ENCODE measurements at regions not wholly inside any gene's neighbourhood (a gene's known extent, or its start where the extent isn't known, plus 50 kb on each side); places are given as distances from the start of the nearest gene placed in this dataset.

GRCh38 chr14:46087604-46088003 lies 564.0 kb downstream of the RPL10L start:
- DNase-seq (no peak), FAIRE-seq (no peak)
- no peaks in the 10 kb centered on the region for H3K27me3 ChIP-seq (ENCODE audit: control insufficient read depth in 3 of 3, insufficient read depth in 3 of 3, low read length in 3 of 3)
- H3K9me3 ChIP-seq (ENCODE audit: control insufficient read depth in 2 of 2, insufficient read depth in 1 of 2, low read depth in 1 of 2, low read length in 1 of 2), result peaks cover 0 to 6% of the 10 kb centered on the region in 2 donors
- 66 to 75% (median 74%) methylated on average over 2 of the region's 2 CpGs for WGBS, 3 donors
- no peaks in the 10 kb centered on the region for H3K36me3 ChIP-seq (ENCODE audit: control insufficient read depth in 3 of 3, insufficient read depth in 2 of 3, low read depth in 1 of 3, low read length in 3 of 3)
- no peak overlapping the region for H3K4me3 ChIP-seq (ENCODE audit: low read depth in 1 of 3, low read length in 3 of 3)
- H3K4me1 ChIP-seq (ENCODE audit: control insufficient read depth in 3 of 3, insufficient read depth in 2 of 3, low read depth in 1 of 3, low read length in 2 of 3), result no peaks in the 10 kb centered on the region
- H3K27ac ChIP-seq (ENCODE audit: low read depth in 1 of 3, low read length in 2 of 3), result no peak overlapping the region

- 68 to 76% (median 72%) methylated on average over 2 of the region's 2 CpGs for WGBS, 3 donors
- Histone ChIP-seq H3K27ac (ENCODE audit: low read depth in 1 of 3, low read length in 2 of 3) (no peak overlapping the region), H3K36me3 (ENCODE audit: control insufficient read depth in 3 of 3, insufficient read depth in 2 of 3, low read depth in 1 of 3, low read length in 3 of 3) (no peaks in the 10 kb centered on the region), H3K4me1 (ENCODE audit: control insufficient read depth in 3 of 3, insufficient read depth in 2 of 3, low read depth in 1 of 3, low read length in 2 of 3) (no peaks in the 10 kb centered on the region), H3K9me3 (ENCODE audit: control insufficient read depth in 2 of 2, insufficient read depth in 1 of 2, low read depth in 1 of 2, low read length in 1 of 2) (no peaks in the 10 kb centered on the region), H3K27me3 (ENCODE audit: control insufficient read depth in 3 of 3, insufficient read depth in 3 of 3, low read length in 3 of 3) (no peaks in the 10 kb centered on the region), H3K4me3 (ENCODE audit: low read depth in 1 of 3, low read length in 3 of 3) (no peak overlapping the region)
- no peak for DNase-seq
- FAIRE-seq, result no peak
Observed at GRCh38 chr14:46074061-46074460, 577.5 kb downstream of the RPL10L start.

- H3K9me3 ChIP-seq (ENCODE audit: control insufficient read depth in 2 of 2, insufficient read depth in 1 of 2, low read depth in 1 of 2, low read length in 1 of 2), result no peaks in the 10 kb centered on the region
- no peak overlapping the region for H3K4me3 ChIP-seq (ENCODE audit: low read depth in 1 of 3, low read length in 3 of 3)
- DNase-seq, result no peak
- no peak for FAIRE-seq
- H3K4me1 ChIP-seq (ENCODE audit: control insufficient read depth in 3 of 3, insufficient read depth in 2 of 3, low read depth in 1 of 3, low read length in 2 of 3), result no peaks in the 10 kb centered on the region
- no peaks in the 10 kb centered on the region for H3K36me3 ChIP-seq (ENCODE audit: control insufficient read depth in 3 of 3, insufficient read depth in 2 of 3, low read depth in 1 of 3, low read length in 3 of 3)
- H3K27me3 ChIP-seq (ENCODE audit: control insufficient read depth in 3 of 3, insufficient read depth in 3 of 3, low read length in 3 of 3), result no peaks in the 10 kb centered on the region
- no peak overlapping the region for H3K27ac ChIP-seq (ENCODE audit: low read depth in 1 of 3, low read length in 2 of 3)
- 70 to 80% (median 79%) methylated on average over 10 of the region's 10 CpGs for WGBS, 3 donors
Observed at GRCh38 chr14:46063872-46064271, 587.7 kb downstream of the RPL10L start.

GRCh38 chr14:46058964-46059563 lies 592.5 kb downstream of the RPL10L start:
- Histone ChIP-seq H3K27me3 (ENCODE audit: control insufficient read depth in 3 of 3, insufficient read depth in 3 of 3, low read length in 3 of 3) (no peaks in the 10 kb centered on the region), H3K4me1 (ENCODE audit: control insufficient read depth in 3 of 3, insufficient read depth in 2 of 3, low read depth in 1 of 3, low read length in 2 of 3) (no peaks in the 10 kb centered on the region), H3K4me3 (ENCODE audit: low read depth in 1 of 3, low read length in 3 of 3) (no peak overlapping the region), H3K27ac (ENCODE audit: low read depth in 1 of 3, low read length in 2 of 3) (no peak overlapping the region), H3K9me3 (ENCODE audit: control insufficient read depth in 2 of 2, insufficient read depth in 1 of 2, low read depth in 1 of 2, low read length in 1 of 2) (no peaks in the 10 kb centered on the region), H3K36me3 (ENCODE audit: control insufficient read depth in 3 of 3, insufficient read depth in 2 of 3, low read depth in 1 of 3, low read length in 3 of 3) (no peaks in the 10 kb centered on the region)
- FAIRE-seq, result no peak
- 58 to 63% (median 62%) methylated on average over 4 of the region's 4 CpGs for WGBS, 3 donors
- DNase-seq, result no peak

GRCh38 chr14:46057799-46058198 lies 593.8 kb downstream of the RPL10L start:
- DNase-seq (no peak), FAIRE-seq (no peak)
- Histone ChIP-seq H3K27ac (ENCODE audit: low read depth in 1 of 3, low read length in 2 of 3) (no peak overlapping the region), H3K36me3 (ENCODE audit: control insufficient read depth in 3 of 3, insufficient read depth in 2 of 3, low read depth in 1 of 3, low read length in 3 of 3) (no peaks in the 10 kb centered on the region), H3K4me3 (ENCODE audit: low read depth in 1 of 3, low read length in 3 of 3) (no peak overlapping the region), H3K27me3 (ENCODE audit: control insufficient read depth in 3 of 3, insufficient read depth in 3 of 3, low read length in 3 of 3) (no peaks in the 10 kb centered on the region), H3K9me3 (ENCODE audit: control insufficient read depth in 2 of 2, insufficient read depth in 1 of 2, low read depth in 1 of 2, low read length in 1 of 2) (no peaks in the 10 kb centered on the region), H3K4me1 (ENCODE audit: control insufficient read depth in 3 of 3, insufficient read depth in 2 of 3, low read depth in 1 of 3, low read length in 2 of 3) (no peaks in the 10 kb centered on the region)

- Histone ChIP-seq H3K36me3 (ENCODE audit: control insufficient read depth in 3 of 3, insufficient read depth in 2 of 3, low read depth in 1 of 3, low read length in 3 of 3) (no peaks in the 10 kb centered on the region), H3K27ac (ENCODE audit: low read depth in 1 of 3, low read length in 2 of 3) (no peak overlapping the region), H3K4me1 (ENCODE audit: control insufficient read depth in 3 of 3, insufficient read depth in 2 of 3, low read depth in 1 of 3, low read length in 2 of 3) (no peaks in the 10 kb centered on the region), H3K4me3 (ENCODE audit: low read depth in 1 of 3, low read length in 3 of 3) (no peak overlapping the region), H3K27me3 (ENCODE audit: control insufficient read depth in 3 of 3, insufficient read depth in 3 of 3, low read length in 3 of 3) (no peaks in the 10 kb centered on the region), H3K9me3 (ENCODE audit: control insufficient read depth in 2 of 2, insufficient read depth in 1 of 2, low read depth in 1 of 2, low read length in 1 of 2) (no peaks in the 10 kb centered on the region)
- WGBS, 3 donors, result 12 to 38% (median 22%) methylated on average over 2 of the region's 2 CpGs
- DNase-seq (no peak), FAIRE-seq (no peak)
Observed at GRCh38 chr14:46054526-46054925, 597.1 kb downstream of the RPL10L start.

GRCh38 chr14:46053221-46053620 lies 598.4 kb downstream of the RPL10L start:
- FAIRE-seq, result no peak
- Histone ChIP-seq H3K27me3 (ENCODE audit: control insufficient read depth in 3 of 3, insufficient read depth in 3 of 3, low read length in 3 of 3) (no peaks in the 10 kb centered on the region), H3K4me3 (ENCODE audit: low read depth in 1 of 3, low read length in 3 of 3) (no peak overlapping the region), H3K9me3 (ENCODE audit: control insufficient read depth in 2 of 2, insufficient read depth in 1 of 2, low read depth in 1 of 2, low read length in 1 of 2) (no peaks in the 10 kb centered on the region), H3K4me1 (ENCODE audit: control insufficient read depth in 3 of 3, insufficient read depth in 2 of 3, low read depth in 1 of 3, low read length in 2 of 3) (no peaks in the 10 kb centered on the region), H3K27ac (ENCODE audit: low read depth in 1 of 3, low read length in 2 of 3) (no peak overlapping the region), H3K36me3 (ENCODE audit: control insufficient read depth in 3 of 3, insufficient read depth in 2 of 3, low read depth in 1 of 3, low read length in 3 of 3) (no peaks in the 10 kb centered on the region)
- no peak for DNase-seq
- 69 to 78% (median 70%) methylated on average over 1 of the region's 1 CpG for WGBS, 3 donors

GRCh38 chr14:46051796-46052195 lies 599.8 kb downstream of the RPL10L start:
- no peaks in the 10 kb centered on the region for H3K27me3 ChIP-seq (ENCODE audit: control insufficient read depth in 3 of 3, insufficient read depth in 3 of 3, low read length in 3 of 3)
- no peak overlapping the region for H3K4me3 ChIP-seq (ENCODE audit: low read depth in 1 of 3, low read length in 3 of 3)
- no peak for FAIRE-seq
- no peak overlapping the region for H3K27ac ChIP-seq (ENCODE audit: low read depth in 1 of 3, low read length in 2 of 3)
- no peak for DNase-seq
- no peaks in the 10 kb centered on the region for H3K4me1 ChIP-seq (ENCODE audit: control insufficient read depth in 3 of 3, insufficient read depth in 2 of 3, low read depth in 1 of 3, low read length in 2 of 3)
- H3K9me3 ChIP-seq (ENCODE audit: control insufficient read depth in 2 of 2, insufficient read depth in 1 of 2, low read depth in 1 of 2, low read length in 1 of 2), result no peaks in the 10 kb centered on the region
- no peaks in the 10 kb centered on the region for H3K36me3 ChIP-seq (ENCODE audit: control insufficient read depth in 3 of 3, insufficient read depth in 2 of 3, low read depth in 1 of 3, low read length in 3 of 3)
- 69 to 83% (median 82%) methylated on average over 1 of the region's 1 CpG for WGBS, 3 donors

- no peaks in the 10 kb centered on the region for H3K27me3 ChIP-seq (ENCODE audit: control insufficient read depth in 3 of 3, insufficient read depth in 3 of 3, low read length in 3 of 3)
- WGBS, 3 donors, result 35 to 56% (median 43%) methylated on average over 3 of the region's 3 CpGs
Observed at GRCh38 chr14:46048127-46048526, 603.5 kb downstream of the RPL10L start.

More at GRCh38 chr14:46048127-46048526, 603.5 kb downstream of the RPL10L start:
- Histone ChIP-seq H3K4me3 (ENCODE audit: low read depth in 1 of 3, low read length in 3 of 3) (no peak overlapping the region), H3K9me3 (ENCODE audit: control insufficient read depth in 2 of 2, insufficient read depth in 1 of 2, low read depth in 1 of 2, low read length in 1 of 2) (no peaks in the 10 kb centered on the region), H3K4me1 (ENCODE audit: control insufficient read depth in 3 of 3, insufficient read depth in 2 of 3, low read depth in 1 of 3, low read length in 2 of 3) (no peaks in the 10 kb centered on the region), H3K36me3 (ENCODE audit: control insufficient read depth in 3 of 3, insufficient read depth in 2 of 3, low read depth in 1 of 3, low read length in 3 of 3) (no peaks in the 10 kb centered on the region), H3K27ac (ENCODE audit: low read depth in 1 of 3, low read length in 2 of 3) (no peak overlapping the region)
- FAIRE-seq, result no peak
- DNase-seq, result no peak

Measured in small intestine (tissue), 7 donors.